ENCODE measurements at regions not wholly inside any gene's neighbourhood (a gene's known extent, or its start where the extent isn't known, plus 50 kb on each side); places are given as distances from the start of the nearest gene placed in this dataset.

DNA sequence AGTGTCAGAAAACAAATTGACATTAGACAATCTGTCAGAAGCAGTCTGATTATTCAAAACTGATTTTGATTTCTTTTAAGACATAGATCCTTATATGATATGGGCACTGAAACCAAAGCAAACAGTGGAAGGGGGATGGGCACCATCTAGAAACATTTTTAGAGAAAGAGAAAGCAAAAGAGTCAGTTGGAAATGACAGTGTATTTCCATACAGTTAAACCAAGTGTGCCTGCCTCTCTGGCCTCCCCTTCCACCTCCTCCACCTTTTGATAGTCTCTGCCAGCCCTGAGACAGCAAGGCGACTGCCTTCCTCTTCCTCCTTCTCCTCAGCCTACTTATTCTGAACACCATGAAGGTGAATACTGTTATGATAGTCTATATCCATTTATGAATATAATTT lies 949.7 kb downstream of the AMY1C start:
- no peak for DNase-seq (ENCODE audit: low read depth in 2 of 2)

DNA sequence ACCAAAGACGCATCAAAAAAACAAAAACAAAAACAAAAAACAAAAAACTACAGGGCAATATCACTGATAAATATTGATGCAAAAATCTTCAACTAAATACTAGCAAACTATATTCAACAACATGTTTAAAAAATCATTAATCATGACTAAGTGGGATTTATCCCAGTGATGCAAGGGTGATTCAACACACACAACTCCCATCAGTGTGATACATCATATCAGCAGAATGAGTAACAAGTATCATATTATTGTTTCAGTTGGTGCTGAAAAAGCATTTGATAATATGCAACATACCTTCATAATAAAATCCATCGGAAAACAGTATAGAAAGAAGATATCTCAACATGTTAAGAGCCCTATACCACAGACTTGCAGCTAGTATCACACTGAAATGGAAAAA lies 953.0 kb downstream of the AMY1C start:
- no peak for DNase-seq (ENCODE audit: low read depth in 2 of 2)

GRCh38 chr1:104706631-104707147 lies 957.0 kb downstream of the AMY1C start:
- DNase-seq (ENCODE audit: low read depth in 2 of 2), result no peak

GRCh38 chr1:104718752-104719151 lies 969.1 kb downstream of the AMY1C start:
- DNase-seq (ENCODE audit: low read depth in 2 of 2), result no peak

GRCh38 chr1:104720741-104721140 lies 971.0 kb downstream of the AMY1C start:
- DNase-seq (ENCODE audit: low read depth in 2 of 2), result no peak

DNA sequence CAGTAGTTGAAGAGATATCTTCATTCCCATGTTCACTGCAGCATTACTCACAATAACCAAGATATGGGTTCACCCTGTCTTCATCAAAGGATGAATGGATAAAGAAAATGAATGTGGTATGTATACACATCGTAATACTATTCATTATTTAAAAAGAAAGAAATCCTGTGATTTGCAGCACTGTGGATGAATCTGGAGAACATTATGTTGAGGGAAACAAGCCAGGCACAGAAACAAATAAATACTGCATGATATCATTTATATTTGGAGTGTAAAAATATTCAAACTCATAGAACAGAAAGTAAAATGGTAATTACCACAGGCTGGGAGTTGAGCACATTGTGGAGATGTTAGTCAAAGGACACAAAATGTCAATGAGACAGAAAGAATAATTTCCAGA lies 977.2 kb downstream of the AMY1C start:
- DNase-seq (ENCODE audit: low read depth in 2 of 2), result no peak

DNA sequence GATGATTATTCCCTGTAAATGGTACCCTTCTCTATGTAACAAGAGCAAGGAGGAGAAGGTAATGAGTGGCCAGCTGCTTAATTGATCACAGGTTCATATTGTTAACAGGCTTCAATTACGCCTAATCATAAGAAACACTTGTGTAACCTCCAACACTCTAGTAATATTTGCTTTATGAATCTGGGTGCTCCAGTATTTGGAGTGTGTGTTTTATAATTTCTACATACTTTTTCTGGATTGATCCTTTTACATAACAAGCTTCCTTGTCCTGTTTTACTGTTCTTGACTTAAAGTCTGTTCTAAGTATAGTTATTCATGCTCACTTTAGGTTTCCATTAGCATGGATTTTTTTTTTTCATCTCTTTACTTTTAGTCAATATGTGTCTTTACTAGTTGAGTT lies 984.2 kb downstream of the AMY1C start:
- no peak for DNase-seq (ENCODE audit: low read depth in 2 of 2)

DNA sequence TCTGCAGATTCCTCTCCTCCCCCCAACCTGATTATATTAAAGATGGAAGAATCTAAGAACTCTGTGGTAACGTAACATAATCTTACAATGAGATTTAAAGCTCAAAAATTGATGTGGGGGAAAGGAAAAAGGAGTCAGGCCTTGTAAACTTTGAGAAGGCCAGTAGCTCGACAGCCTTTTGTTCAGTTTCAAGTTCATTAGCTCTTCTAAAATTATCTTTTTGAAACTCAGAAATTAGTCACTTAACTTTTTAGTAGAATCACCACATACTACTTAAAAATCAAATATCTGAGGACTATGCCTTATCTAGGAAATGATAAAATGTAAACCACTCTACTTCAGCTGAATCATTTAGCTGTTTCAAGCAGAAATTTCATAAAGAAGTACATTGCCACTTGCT lies 996.2 kb downstream of the AMY1C start:
- no peak for DNase-seq (ENCODE audit: low read depth in 2 of 2)

- no peak for DNase-seq (ENCODE audit: low read depth in 2 of 2)
These were observed 997.3 kb downstream of the AMY1C start for GRCh38 chr1:104746994-104747393.

GRCh38 chr1:104760017-104760416 lies 1010.3 kb downstream of the AMY1C start:
- no peak for DNase-seq (ENCODE audit: low read depth in 2 of 2)

DNA sequence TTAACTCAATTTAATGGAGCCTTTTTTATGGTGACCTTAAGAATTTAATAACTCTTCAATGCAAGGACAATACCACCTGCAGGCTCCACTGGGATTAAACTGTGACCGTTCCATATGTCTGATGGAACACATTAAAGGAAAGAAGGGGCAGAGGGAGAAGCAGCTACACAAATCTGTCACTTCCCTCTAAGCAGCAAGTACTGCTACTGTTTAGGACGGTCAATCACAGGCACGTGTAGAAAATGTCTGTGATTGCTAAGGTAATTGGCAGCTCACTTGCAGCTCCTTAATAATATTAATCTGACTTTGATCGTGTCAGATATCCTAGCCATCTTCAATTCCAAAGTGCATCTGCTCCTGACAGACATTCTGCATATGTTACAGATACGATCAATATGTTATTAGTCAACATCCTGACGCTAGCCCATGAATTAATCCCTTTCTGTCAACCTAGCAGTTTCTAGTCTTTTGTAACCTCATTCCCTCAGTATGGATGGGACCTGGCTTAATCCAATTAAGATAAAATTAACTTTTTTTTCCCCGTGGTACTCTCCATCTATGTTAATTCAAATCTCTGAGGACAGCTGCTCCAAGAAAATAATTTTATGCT lies 1012.4 kb downstream of the AMY1C start:
- DNase-seq (ENCODE audit: low read depth in 2 of 2), result no peak

DNA sequence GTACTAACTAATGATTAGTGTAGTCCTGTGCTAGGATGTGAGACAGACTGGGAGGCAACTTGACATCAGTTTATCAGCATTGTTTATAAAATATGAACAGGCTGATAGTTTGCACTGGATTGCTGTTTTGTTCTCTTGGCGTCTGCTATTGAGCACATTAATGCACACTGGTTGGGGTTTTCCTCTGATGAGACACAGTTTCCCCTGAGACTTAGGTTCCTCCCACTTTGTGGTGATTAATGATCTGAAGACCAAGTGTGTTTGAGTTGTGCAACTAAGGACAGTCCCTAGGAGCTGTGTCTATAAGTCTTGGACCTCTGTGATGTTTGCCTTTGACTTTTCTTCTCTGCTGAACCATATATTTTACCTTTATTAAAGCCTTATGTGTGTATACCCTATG lies 1015.4 kb downstream of the AMY1C start:
- no peak for DNase-seq (ENCODE audit: low read depth in 2 of 2)

DNA sequence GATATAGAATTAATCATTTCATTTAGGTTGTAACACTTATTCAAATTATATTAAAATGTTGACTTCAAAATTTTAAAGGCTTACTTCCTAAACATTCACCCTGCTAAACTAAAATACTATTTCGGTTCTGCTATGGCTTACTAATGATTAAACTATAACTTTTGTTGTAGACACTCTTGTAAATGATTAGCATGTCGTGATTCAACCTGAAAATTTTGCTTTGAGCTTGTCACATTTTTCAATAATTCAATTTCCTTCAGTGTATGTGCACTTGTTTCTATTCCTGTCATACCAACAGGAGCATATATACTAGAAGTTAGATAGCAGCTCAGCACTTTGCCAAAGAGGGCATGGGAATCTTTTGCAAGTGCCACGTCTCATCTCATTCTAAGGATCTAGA lies 1018.8 kb downstream of the AMY1C start:
- no peak for DNase-seq (ENCODE audit: low read depth in 2 of 2)

- no peak for DNase-seq (ENCODE audit: low read depth in 2 of 2)
These were observed 1030.9 kb downstream of the AMY1C start for GRCh38 chr1:104780470-104781078.

DNA sequence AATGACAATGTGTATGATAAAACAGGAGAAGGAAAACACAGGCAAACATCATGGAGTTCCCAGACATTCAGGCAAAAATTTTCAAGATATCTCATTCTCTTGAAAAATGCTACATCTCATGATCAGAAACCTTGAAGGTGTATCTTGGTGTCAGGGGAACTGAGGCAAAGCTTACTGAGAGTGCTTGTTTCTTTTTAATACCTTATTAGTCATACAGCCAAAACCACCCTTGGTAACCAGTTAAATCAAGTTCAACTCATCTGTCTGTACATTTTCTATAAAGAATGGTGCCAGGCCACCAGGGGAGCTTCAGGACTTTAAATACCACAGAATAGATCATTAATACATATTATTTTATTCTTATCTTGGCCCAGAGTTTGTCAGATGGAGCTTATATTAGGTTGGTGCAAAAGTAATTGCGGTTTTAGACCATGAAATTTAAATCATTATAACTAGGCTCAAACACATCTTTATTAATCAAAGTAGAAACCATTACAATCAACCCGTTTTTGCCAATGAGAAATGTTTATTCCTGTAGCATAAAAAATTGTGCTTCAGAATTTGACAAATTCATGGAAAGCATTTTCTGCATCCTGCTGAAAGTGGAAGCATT lies 1036.0 kb downstream of the AMY1C start:
- no peak for DNase-seq (ENCODE audit: low read depth in 2 of 2)

DNA sequence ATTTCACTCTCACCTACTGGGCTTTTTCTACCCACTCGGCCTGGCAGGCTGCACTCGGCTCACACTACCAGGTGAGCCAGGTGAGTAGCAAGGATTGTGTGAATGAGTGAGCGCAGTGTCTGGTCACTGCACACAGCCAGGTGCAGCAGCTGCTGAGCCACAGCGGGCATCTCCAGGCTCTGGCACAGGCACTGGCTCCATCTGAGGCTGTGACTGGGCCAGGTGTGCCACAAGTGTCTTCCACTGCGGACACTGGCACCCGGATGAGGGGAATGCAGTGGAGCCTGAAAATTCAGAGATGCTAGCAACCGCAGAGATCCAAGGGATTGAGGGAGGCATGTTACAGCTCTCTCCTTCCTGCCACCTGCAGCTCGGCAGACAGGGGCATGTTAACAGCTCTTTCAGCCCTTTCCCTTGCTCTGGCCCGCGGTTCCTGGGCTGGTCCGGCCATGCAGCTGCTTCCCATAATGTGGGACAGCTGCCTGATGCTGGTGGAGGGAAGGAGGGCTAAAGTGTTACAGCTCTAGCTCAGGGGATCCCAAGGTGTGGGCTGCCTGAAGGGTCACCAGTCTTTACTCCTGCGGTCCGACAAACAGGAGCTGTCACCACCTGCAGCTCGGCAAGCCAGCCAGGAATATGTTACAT lies 1038.3 kb downstream of the AMY1C start:
- DNase-seq (ENCODE audit: low read depth in 2 of 2), result no peak

DNA sequence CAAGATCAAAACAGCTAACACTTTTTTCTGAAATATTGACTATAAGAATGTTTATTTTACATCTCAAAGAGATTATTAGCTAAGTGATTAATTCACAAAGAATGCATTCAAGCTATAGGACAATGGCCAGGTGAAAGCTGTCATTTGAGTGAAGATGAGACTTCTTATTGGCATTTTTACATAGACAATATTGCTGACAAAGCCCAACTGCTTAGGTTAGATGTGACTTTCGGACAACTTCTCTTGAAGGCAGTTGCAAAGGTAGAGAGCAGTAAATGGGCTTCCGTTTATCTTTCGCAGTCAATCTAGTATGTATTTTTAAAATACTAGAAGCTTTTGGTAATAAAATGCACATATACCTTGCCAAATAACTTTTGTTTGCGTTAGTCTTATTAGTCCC lies 1041.3 kb downstream of the AMY1C start:
- DNase-seq (ENCODE audit: low read depth in 2 of 2), result no peak

- no peak for DNase-seq (ENCODE audit: low read depth in 2 of 2)
These were observed 1044.3 kb downstream of the AMY1C start for GRCh38 chr1:104794035-104794434.

DNA sequence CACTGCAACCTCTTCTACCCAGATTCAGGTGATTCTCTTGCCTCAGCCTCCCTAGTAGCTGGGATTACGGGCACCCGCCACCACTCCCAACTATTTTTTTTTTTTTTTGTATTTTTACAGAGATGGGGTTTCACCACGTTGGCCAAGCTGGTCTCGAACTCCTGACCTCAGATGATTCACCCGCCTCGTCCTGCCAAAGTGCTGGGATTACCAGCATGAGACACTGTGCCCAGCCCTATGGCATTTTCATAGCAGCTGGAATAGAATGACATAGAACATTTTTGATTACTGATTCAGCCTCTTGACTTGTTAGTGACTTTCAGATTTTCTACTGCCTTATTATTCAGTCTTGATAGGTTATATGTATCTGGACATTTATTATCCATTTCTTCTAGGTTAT lies 1046.2 kb downstream of the AMY1C start:
- no peak for DNase-seq (ENCODE audit: low read depth in 2 of 2)

DNA sequence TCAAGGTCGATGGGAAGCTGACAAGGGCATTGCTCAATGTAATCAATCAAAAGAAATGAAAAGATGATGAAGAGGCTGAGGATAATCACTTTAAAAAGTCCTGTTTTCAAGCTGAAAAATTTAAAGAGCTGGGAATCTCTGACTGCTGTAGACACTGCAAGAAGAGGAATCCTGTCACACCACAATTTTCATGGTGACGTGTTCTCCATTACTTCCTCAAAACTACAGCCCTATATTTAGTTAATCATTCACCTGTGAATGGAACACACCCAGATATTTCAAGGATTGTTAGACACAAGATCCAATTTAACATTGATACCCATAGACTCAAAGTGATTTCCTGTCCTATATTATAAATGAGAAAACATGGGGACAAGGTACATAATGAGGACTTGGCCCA lies 1048.3 kb downstream of the AMY1C start:
- DNase-seq (ENCODE audit: low read depth in 2 of 2), result no peak

DNA sequence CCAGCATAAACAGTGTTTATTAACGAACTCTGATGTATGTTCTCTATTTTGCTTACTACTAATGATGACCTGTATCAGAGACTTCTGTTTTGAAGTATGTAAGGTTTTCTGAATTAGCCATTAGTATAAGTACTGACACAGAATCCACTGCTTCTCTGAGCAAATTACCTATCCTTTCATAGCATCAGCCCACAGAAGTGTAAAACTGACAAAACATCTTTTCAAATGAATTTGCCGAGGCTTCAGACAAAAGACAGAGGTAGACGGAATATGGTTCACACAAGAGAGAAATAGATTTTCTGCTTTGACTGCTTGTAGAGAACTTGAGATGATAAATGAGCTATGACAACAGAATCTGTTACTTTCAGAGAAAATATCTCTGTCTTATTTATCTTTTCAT lies 1051.6 kb downstream of the AMY1C start:
- DNase-seq (ENCODE audit: low read depth in 2 of 2), result no peak

GRCh38 chr1:104804147-104804546 lies 1054.4 kb downstream of the AMY1C start:
- no peak for DNase-seq (ENCODE audit: low read depth in 2 of 2)

GRCh38 chr1:104807590-104807989 lies 1057.9 kb downstream of the AMY1C start:
- no peak for DNase-seq (ENCODE audit: low read depth in 2 of 2)
